ENCODE measurements at regions not wholly inside any gene's neighbourhood (a gene's known extent, or its start where the extent isn't known, plus 50 kb on each side); places are given as distances from the start of the nearest gene placed in this dataset.
A peak's percentile ranks its signal among the peaks of the same experiment; 100 is the strongest.

- DNase-seq (ENCODE audit: low read depth in 2 of 2): no peak
Measured at GRCh38 chr11:27907091-27907490, 200.9 kb downstream of the KIF18A start.

GRCh38 chr11:27904358-27905055 is 203.4 kb downstream of the KIF18A start:
- DNase-seq (ENCODE audit: low read depth in 2 of 2): peak in 1 of 2 experiments; percentile 53

GRCh38 chr11:27902981-27903624 is 202.8 kb upstream of the BDNF start:
- no peak for DNase-seq (ENCODE audit: low read depth in 2 of 2)

GRCh38 chr11:27898166-27898565 is 197.9 kb upstream of the BDNF start:
- DNase-seq (ENCODE audit: low read depth in 2 of 2): no peak

GRCh38 chr11:27896096-27896495 is 195.8 kb upstream of the BDNF start:
- no peak for DNase-seq (ENCODE audit: low read depth in 2 of 2)

- no peak for DNase-seq (ENCODE audit: low read depth in 2 of 2)
Measured at GRCh38 chr11:27894552-27894951, 194.3 kb upstream of the BDNF start.

GRCh38 chr11:27886857-27887256 is 186.6 kb upstream of the BDNF start:
- no peak for DNase-seq (ENCODE audit: low read depth in 2 of 2)

GRCh38 chr11:27882066-27882697 is 181.9 kb upstream of the BDNF start:
- DNase-seq (ENCODE audit: low read depth in 2 of 2): no peak

GRCh38 chr11:27875831-27876775 is 175.8 kb upstream of the BDNF start:
- DNase-seq (ENCODE audit: low read depth in 2 of 2): no peak

GRCh38 chr11:27874998-27875830 is 175.0 kb upstream of the BDNF start:
- no peak for DNase-seq (ENCODE audit: low read depth in 2 of 2)

GRCh38 chr11:27873664-27874063 is 173.4 kb upstream of the BDNF start:
- no peak for DNase-seq (ENCODE audit: low read depth in 2 of 2)

GRCh38 chr11:27871056-27871455 is 170.8 kb upstream of the BDNF start:
- no peak for DNase-seq (ENCODE audit: low read depth in 2 of 2)

- DNase-seq (ENCODE audit: low read depth in 2 of 2): no peak
Measured at GRCh38 chr11:27869701-27870100, 169.4 kb upstream of the BDNF start.

GRCh38 chr11:27868709-27869108 is 168.5 kb upstream of the BDNF start:
- DNase-seq (ENCODE audit: low read depth in 2 of 2): no peak

GRCh38 chr11:27868226-27868625 is 168.0 kb upstream of the BDNF start:
- no peak for DNase-seq (ENCODE audit: low read depth in 2 of 2)

GRCh38 chr11:27865105-27865504 is 164.8 kb upstream of the BDNF start:
- no peak for DNase-seq (ENCODE audit: low read depth in 2 of 2)

- DNase-seq (ENCODE audit: low read depth in 2 of 2): no peak
Measured at GRCh38 chr11:27864611-27865010, 164.4 kb upstream of the BDNF start.

- DNase-seq (ENCODE audit: low read depth in 2 of 2): no peak
Measured at GRCh38 chr11:27864091-27864491, 163.8 kb upstream of the BDNF start.

GRCh38 chr11:27863637-27864036 is 163.4 kb upstream of the BDNF start:
- no peak for DNase-seq (ENCODE audit: low read depth in 2 of 2)

GRCh38 chr11:27861706-27862430 is 161.6 kb upstream of the BDNF start:
- DNase-seq (ENCODE audit: low read depth in 2 of 2): peak; percentile 78
